Gastroesophageal sphincter (tissue), 3 donors: ENCODE measurements at regions not wholly inside any gene's neighbourhood (a gene's known extent, or its start where the extent isn't known, plus 50 kb on each side); places are given as distances from the start of the nearest gene placed in this dataset.

Source experiments
- EP300 ChIP-seq: sonication (generic); formaldehyde crosslinking; IDR thresholded peaks from one replicate; pipeline ENCODE4 v1.6.1; 2017; ENCODE audit warnings: antibody characterized with exemption, mild to moderate bottlenecking
- TF ChIP-seq, protein P1 (sequence below), 4 experiments: fragments of 200-600 bp in 2 of 4; fragments of 450-650 bp in 2 of 4; sonication (generic) in 1 of 4; IDR thresholded peaks; one replicate each; pipeline ENCODE4 v1.5.1; 2017 to 2019; ENCODE audit warnings: antibody characterized with exemption in 4 of 4, mild to moderate bottlenecking in 2 of 4, moderate library complexity in 2 of 4

- TF ChIP-seq, protein P1, sequence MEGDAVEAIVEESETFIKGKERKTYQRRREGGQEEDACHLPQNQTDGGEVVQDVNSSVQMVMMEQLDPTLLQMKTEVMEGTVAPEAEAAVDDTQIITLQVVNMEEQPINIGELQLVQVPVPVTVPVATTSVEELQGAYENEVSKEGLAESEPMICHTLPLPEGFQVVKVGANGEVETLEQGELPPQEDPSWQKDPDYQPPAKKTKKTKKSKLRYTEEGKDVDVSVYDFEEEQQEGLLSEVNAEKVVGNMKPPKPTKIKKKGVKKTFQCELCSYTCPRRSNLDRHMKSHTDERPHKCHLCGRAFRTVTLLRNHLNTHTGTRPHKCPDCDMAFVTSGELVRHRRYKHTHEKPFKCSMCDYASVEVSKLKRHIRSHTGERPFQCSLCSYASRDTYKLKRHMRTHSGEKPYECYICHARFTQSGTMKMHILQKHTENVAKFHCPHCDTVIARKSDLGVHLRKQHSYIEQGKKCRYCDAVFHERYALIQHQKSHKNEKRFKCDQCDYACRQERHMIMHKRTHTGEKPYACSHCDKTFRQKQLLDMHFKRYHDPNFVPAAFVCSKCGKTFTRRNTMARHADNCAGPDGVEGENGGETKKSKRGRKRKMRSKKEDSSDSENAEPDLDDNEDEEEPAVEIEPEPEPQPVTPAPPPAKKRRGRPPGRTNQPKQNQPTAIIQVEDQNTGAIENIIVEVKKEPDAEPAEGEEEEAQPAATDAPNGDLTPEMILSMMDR (IDR thresholded peaks at IDR 0.05): no peak
- TF ChIP-seq EP300: no peak
Observed at GRCh38 chr12:60223242-60223641, 627.4 kb downstream of the SLC16A7 start.
